ENCODE measurements at regions not wholly inside any gene's neighbourhood (a gene's known extent, or its start where the extent isn't known, plus 50 kb on each side); places are given as distances from the start of the nearest gene placed in this dataset.

- TF ChIP-seq ZBTB4 (CRISPR knock-in tag; IDR thresholded peaks at IDR 0.05) (no peak), STAT3 (IDR thresholded peaks at IDR 0.05; ENCODE audit: low read depth, low read length) (no peak), MTA2 (IDR thresholded peaks at IDR 0.05; ENCODE audit: low read depth) (no peak), EED (IDR thresholded peaks at IDR 0.05; ENCODE audit: low read depth) (no peak), RBBP5 (conservative IDR thresholded peaks at IDR 0.05) (no peak)
- TF ChIP-seq, protein P1, sequence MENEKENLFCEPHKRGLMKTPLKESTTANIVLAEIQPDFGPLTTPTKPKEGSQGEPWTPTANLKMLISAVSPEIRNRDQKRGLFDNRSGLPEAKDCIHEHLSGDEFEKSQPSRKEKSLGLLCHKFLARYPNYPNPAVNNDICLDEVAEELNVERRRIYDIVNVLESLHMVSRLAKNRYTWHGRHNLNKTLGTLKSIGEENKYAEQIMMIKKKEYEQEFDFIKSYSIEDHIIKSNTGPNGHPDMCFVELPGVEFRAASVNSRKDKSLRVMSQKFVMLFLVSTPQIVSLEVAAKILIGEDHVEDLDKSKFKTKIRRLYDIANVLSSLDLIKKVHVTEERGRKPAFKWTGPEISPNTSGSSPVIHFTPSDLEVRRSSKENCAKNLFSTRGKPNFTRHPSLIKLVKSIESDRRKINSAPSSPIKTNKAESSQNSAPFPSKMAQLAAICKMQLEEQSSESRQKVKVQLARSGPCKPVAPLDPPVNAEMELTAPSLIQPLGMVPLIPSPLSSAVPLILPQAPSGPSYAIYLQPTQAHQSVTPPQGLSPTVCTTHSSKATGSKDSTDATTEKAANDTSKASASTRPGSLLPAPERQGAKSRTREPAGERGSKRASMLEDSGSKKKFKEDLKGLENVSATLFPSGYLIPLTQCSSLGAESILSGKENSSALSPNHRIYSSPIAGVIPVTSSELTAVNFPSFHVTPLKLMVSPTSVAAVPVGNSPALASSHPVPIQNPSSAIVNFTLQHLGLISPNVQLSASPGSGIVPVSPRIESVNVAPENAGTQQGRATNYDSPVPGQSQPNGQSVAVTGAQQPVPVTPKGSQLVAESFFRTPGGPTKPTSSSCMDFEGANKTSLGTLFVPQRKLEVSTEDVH (IDR thresholded peaks at IDR 0.05; ENCODE audit: low read depth, partially characterized antibody): no peak
- TF ChIP-seq, protein P2, sequence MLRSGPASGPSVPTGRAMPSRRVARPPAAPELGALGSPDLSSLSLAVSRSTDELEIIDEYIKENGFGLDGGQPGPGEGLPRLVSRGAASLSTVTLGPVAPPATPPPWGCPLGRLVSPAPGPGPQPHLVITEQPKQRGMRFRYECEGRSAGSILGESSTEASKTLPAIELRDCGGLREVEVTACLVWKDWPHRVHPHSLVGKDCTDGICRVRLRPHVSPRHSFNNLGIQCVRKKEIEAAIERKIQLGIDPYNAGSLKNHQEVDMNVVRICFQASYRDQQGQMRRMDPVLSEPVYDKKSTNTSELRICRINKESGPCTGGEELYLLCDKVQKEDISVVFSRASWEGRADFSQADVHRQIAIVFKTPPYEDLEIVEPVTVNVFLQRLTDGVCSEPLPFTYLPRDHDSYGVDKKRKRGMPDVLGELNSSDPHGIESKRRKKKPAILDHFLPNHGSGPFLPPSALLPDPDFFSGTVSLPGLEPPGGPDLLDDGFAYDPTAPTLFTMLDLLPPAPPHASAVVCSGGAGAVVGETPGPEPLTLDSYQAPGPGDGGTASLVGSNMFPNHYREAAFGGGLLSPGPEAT (IDR thresholded peaks at IDR 0.05; ENCODE audit: low read depth): no peak
These were observed 348.9 kb downstream of the NKX6-1 start (continued) for GRCh38 chr4:84150177-84150576.
